GM12892 (cell line): ENCODE measurements at regions not wholly inside any gene's neighbourhood (a gene's known extent, or its start where the extent isn't known, plus 50 kb on each side); places are given as distances from the start of the nearest gene placed in this dataset.

ENCODE experiments used
- POLR2A ChIP-seq: IDR thresholded peaks from 2 replicates; pipeline ENCODE4 v1.6.1; 2011; ENCODE audit warnings: low read depth, low read length, control low read depth
- POLR2AphosphoS5 ChIP-seq: IDR thresholded peaks from 2 replicates; pipeline ENCODE4 v1.6.1; 2011; ENCODE audit warnings: low read depth, low read length, control low read depth
- TAF1 ChIP-seq: IDR thresholded peaks from 2 replicates; pipeline ENCODE4 v1.6.1; 2011; ENCODE audit warnings: low read depth, mild to moderate bottlenecking, control low read depth, low read length, borderline replicate concordance

DNA sequence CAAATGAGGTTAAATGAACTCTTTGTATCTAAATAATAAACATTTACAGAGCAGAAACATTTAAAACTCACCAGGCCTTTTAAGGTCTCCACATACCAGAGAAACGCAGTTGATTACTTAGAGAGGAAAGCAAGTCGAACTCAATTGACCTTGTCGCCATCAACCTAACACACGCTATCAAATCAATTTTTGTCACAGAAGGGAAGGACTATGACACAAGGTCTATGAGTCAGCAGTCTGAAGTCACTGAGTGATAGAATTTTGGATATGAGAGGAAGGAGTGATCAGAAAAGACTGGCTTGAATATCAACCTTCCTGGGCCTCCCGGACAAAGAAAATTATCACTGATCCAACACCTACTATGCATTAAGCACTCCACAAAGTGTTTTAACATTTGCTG lies 514.4 kb upstream of the ZNF385D start:
- no peak for TF ChIP-seq POLR2AphosphoS5
- TF ChIP-seq POLR2A, result no peak
- TF ChIP-seq TAF1, result no peak
